DOHH2 (cell line): ENCODE measurements at regions not wholly inside any gene's neighbourhood (a gene's known extent, or its start where the extent isn't known, plus 50 kb on each side); places are given as distances from the start of the nearest gene placed in this dataset.

Source experiments
- H3F3A ChIP-seq: fragments of 200-600 bp; sonication (generic), shearing (Covaris generic); 2 replicates; pipeline ENCODE4 v1.6.0; 2016; ENCODE audit warnings: antibody characterized with exemption, mild to moderate bottlenecking; ENCODE audit not compliant: control insufficient read depth, insufficient read depth
- H3K27ac ChIP-seq: fragments of 200-600 bp; sonication (generic); 2 replicates; pipeline ENCODE4 v1.5.1; 2014; ENCODE audit warnings: low read depth, mild to moderate bottlenecking, low read length, moderate library complexity
- H3K27me3 ChIP-seq: fragments of 200-600 bp; sonication (generic); 2 replicates; pipeline ENCODE4 v1.6.1; 2014; ENCODE audit warnings: mild to moderate bottlenecking, low read length, mixed read lengths; ENCODE audit not compliant: control insufficient read depth
- H3K36me3 ChIP-seq: fragments of 200-600 bp; sonication (generic); 2 replicates; pipeline ENCODE4 v1.6.1; 2014; ENCODE audit warnings: mild to moderate bottlenecking, low read length, moderate library complexity, mixed read lengths; ENCODE audit not compliant: control insufficient read depth
- H3K4me1 ChIP-seq: fragments of 200-600 bp; sonication (generic); 2 replicates; pipeline ENCODE4 v1.6.1; 2014; ENCODE audit warnings: mild to moderate bottlenecking, low read length, mixed read lengths; ENCODE audit not compliant: control insufficient read depth
- H3K4me2 ChIP-seq: fragments of 200-600 bp; sonication (generic); 2 replicates; pipeline ENCODE4 v1.6.0; 2014; ENCODE audit warnings: mild to moderate bottlenecking, low read length, moderate library complexity
- H3K4me3 ChIP-seq: fragments of 200-600 bp; sonication (generic); 2 replicates; pipeline ENCODE4 v1.5.1; 2014; ENCODE audit warnings: mild to moderate bottlenecking, low read length, mixed read lengths
- H3K79me2 ChIP-seq: fragments of 200-600 bp; sonication (generic); 2 replicates; pipeline ENCODE4 v1.6.1; 2014; ENCODE audit warnings: mild to moderate bottlenecking, low read length, mixed read lengths; ENCODE audit not compliant: control insufficient read depth
- H3K9me2 ChIP-seq: fragments of 200-600 bp; sonication (generic); replicated peaks from 2 replicates; pipeline ENCODE4 v1.6.1; 2014; ENCODE audit warnings: mild to moderate bottlenecking, low read length, mixed read lengths; ENCODE audit not compliant: control insufficient read depth
- H3K9me3 ChIP-seq: fragments of 200-600 bp; sonication (generic); 2 replicates; pipeline ENCODE4 v1.6.1; 2014; ENCODE audit warnings: antibody characterized with exemption, low read length, mixed read lengths; ENCODE audit not compliant: control insufficient read depth, insufficient read depth
- H4K20me1 ChIP-seq: fragments of 200-600 bp; sonication (generic); 2 replicates; pipeline ENCODE4 v1.6.0; 2014; ENCODE audit warnings: low read depth, mild to moderate bottlenecking, antibody characterized with exemption, low read length, moderate library complexity; ENCODE audit not compliant: control insufficient read depth, insufficient read depth
- EZH2phosphoT487 ChIP-seq: fragments of 200-600 bp; sonication (generic); IDR thresholded peaks from 2 replicates; pipeline ENCODE4 v1.6.1; 2017; ENCODE audit warnings: borderline replicate concordance, mild to moderate bottlenecking, antibody characterized with exemption, low read length, moderate library complexity, mixed read lengths
- TF ChIP-seq, protein P1 (sequence below): fragments of 200-600 bp; sonication (generic); IDR thresholded peaks from one replicate; pipeline ENCODE4 v1.5.1; 2014; ENCODE audit warnings: antibody characterized with exemption, mild to moderate bottlenecking, low read depth, low read length; ENCODE audit not compliant: poor library complexity, severe bottlenecking

GRCh38 chr6:77178821-77179220 is 284.5 kb downstream of the HTR1B start:
- Histone ChIP-seq H3K9me2 (no peaks in the 10 kb centered on the region), H3K4me2 (no peak overlapping the region), H3K27ac (no peak overlapping the region), H4K20me1 (no peaks in the 10 kb centered on the region), H3K36me3 (no peaks in the 10 kb centered on the region), H3K27me3 (no peaks in the 10 kb centered on the region), H3F3A (no peaks in the 10 kb centered on the region), H3K4me1 (no peaks in the 10 kb centered on the region), H3K9me3 (no peaks in the 10 kb centered on the region), H3K4me3 (no peak overlapping the region), H3K79me2 (no peaks in the 10 kb centered on the region)
- TF ChIP-seq, protein P1, sequence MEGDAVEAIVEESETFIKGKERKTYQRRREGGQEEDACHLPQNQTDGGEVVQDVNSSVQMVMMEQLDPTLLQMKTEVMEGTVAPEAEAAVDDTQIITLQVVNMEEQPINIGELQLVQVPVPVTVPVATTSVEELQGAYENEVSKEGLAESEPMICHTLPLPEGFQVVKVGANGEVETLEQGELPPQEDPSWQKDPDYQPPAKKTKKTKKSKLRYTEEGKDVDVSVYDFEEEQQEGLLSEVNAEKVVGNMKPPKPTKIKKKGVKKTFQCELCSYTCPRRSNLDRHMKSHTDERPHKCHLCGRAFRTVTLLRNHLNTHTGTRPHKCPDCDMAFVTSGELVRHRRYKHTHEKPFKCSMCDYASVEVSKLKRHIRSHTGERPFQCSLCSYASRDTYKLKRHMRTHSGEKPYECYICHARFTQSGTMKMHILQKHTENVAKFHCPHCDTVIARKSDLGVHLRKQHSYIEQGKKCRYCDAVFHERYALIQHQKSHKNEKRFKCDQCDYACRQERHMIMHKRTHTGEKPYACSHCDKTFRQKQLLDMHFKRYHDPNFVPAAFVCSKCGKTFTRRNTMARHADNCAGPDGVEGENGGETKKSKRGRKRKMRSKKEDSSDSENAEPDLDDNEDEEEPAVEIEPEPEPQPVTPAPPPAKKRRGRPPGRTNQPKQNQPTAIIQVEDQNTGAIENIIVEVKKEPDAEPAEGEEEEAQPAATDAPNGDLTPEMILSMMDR = no peak
- no peak for TF ChIP-seq EZH2phosphoT487

DNA sequence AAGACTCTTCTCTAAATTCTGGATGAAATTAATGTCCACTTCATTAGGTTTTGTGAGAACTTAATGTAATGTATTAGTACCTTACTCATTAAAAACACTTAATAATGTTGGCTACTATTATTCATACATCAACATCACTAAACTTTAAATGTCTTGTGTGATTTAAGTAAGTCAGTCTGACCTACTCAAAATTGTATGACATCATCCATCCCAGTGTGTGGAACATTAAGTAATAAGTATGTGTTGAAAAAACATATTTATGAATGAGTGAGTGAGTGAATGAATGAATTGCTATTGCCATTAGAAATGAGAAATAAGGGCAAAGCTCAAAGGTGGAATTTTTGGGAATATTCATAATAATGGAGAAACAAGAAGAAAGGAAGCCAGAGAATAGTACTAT is 285.8 kb downstream of the HTR1B start:
- TF ChIP-seq, protein P1 = no peak
- TF ChIP-seq EZH2phosphoT487 = no peak
- H3K27ac ChIP-seq = no peak overlapping the region
- H3F3A ChIP-seq = no peaks in the 10 kb centered on the region
- no peaks in the 10 kb centered on the region for H4K20me1 ChIP-seq
- H3K4me1 ChIP-seq = no peaks in the 10 kb centered on the region
- no peaks in the 10 kb centered on the region for H3K79me2 ChIP-seq
- no peaks in the 10 kb centered on the region for H3K36me3 ChIP-seq
- H3K27me3 ChIP-seq = no peaks in the 10 kb centered on the region
- no peak overlapping the region for H3K4me2 ChIP-seq
- H3K9me3 ChIP-seq = no peaks in the 10 kb centered on the region
- no peak overlapping the region for H3K4me3 ChIP-seq
- no peaks in the 10 kb centered on the region for H3K9me2 ChIP-seq

DNA sequence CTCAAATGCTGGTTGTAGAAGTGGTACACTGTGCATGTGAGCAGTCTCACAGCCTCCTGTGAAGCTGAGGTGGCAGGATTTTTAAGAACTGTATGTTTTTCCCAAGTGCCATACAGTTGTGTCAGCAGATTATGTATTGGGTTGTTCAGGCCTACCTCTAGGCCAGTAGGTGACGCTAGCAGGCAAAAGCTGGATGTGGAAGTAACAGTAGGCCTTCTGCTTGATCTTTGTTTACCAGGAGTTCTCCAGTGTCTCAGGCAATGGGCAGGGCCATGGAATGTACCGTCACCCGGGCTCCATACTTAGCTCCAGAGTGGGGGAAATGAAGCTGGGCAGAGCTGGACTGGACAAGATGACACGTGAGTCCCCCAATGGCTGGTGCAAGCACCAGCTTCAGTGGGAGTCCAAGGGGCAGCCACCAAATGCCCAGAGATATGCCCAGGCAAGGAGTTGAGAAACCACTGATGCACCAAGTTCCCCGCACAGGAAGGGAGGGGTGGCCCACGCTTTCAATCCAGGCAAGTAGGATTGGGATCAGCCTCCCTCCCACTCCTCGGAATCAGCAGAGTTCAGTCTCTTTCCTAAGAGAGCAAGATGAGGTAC is 289.7 kb downstream of the HTR1B start:
- Histone ChIP-seq H3F3A (no peaks in the 10 kb centered on the region), H3K79me2 (no peaks in the 10 kb centered on the region), H3K4me3 (no peak overlapping the region), H3K27me3 (no peaks in the 10 kb centered on the region), H3K4me2 (no peak overlapping the region), H3K36me3 (no peaks in the 10 kb centered on the region), H3K4me1 (no peaks in the 10 kb centered on the region), H3K9me2 (no peaks in the 10 kb centered on the region), H3K9me3 (no peaks in the 10 kb centered on the region), H4K20me1 (no peaks in the 10 kb centered on the region), H3K27ac (no peak overlapping the region)
- TF ChIP-seq, protein P1 = no peak
- TF ChIP-seq EZH2phosphoT487 = no peak

DNA sequence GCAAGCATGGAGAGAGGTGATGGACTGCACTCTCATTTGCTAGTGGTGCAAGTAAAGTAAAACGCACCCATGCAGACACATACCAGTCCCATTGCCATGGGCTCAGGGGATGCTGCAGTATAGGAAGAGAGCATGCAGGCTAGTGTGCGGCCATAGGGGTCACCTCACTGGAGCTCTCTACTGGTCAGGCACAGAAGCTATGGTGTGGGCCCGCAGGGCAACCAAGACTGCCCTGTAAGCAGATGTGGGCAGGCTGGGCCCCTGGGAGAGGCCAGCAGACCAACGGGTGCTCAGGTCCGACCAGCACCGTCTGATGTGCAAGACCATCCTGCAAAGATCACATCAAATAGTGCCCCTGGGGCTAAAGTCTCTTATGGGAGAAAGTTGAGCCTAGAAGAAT is 290.7 kb downstream of the HTR1B start:
- H3K4me1 ChIP-seq = no peaks in the 10 kb centered on the region
- no peaks in the 10 kb centered on the region for H3K36me3 ChIP-seq
- H3K79me2 ChIP-seq = no peaks in the 10 kb centered on the region
- TF ChIP-seq EZH2phosphoT487 = no peak
- TF ChIP-seq, protein P1 = no peak
- no peaks in the 10 kb centered on the region for H3F3A ChIP-seq
- no peaks in the 10 kb centered on the region for H3K9me3 ChIP-seq
- H4K20me1 ChIP-seq = no peaks in the 10 kb centered on the region
- H3K27me3 ChIP-seq = no peaks in the 10 kb centered on the region
- no peaks in the 10 kb centered on the region for H3K9me2 ChIP-seq
- no peak overlapping the region for H3K27ac ChIP-seq
- H3K4me2 ChIP-seq = no peak overlapping the region
- no peak overlapping the region for H3K4me3 ChIP-seq
